ENCODE measurements at regions not wholly inside any gene's neighbourhood (a gene's known extent, or its start where the extent isn't known, plus 50 kb on each side); places are given as distances from the start of the nearest gene placed in this dataset.
"Not testable (repeated sequence)": the region's sequence is repeated elsewhere in the genome, so short reads cannot be mapped to it uniquely, and the experiment has no call there.

DNA sequence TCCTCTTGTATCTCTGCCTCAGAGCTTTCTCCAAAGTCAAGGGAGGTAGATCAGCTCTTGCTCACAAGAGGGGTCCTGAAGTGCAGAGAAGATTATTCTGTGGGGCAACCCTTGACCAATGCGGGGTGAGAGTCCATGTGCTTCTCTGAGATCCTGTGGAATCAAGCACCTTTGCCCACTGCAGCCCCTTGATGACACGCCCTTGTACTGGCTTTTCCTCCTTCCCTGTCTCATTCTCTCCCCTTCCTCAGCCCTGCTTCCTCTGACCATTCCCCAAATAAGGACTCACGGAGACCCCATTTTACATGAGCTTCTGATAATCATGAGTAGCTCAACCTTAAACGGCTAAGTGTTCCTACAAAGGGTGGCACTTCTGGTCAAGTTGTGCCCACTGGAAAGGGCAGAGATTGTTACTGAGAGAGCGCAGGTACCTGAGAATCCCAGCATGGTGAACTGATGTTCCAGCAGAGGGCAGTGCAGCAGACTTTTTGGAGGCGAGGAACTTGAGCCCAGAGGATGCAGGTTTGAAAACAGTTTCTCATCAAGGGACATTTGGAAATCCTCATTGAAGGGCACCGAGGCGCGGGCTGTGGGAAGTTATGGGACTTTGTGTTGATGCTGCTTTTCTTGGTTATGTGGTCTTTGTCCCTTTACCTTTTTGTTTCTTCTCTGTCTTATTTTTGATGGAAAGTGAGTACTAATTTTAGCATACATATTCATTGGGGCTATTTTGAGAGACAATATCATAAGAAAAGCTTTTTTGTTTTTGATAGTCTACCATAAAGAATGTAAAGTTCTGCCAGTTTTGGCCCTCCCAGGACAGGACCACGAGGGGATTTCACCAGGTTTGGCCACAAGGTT is 201.3 kb downstream of the RBM46 start:
- peak; percentile 43 for DNase-seq (ENCODE audit: low spot score)

DNA sequence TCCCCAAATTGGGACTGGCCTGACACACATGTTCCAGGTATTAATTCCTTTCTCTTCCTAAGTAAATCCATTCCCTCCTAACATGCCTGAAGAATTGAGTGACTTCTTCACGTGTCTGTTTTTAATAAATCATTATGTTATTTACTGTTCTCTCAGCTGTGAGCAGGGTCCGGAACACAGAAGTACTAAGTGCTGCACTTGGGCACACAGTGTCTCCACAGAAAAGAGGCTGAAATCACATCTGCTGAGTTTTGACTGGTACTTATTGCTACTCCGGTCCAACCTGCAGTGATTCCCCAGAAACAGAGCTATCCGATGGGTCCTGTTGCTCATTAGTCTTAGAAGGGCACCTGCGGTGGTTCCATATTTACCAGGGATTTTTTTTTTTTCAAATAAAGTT is 202.6 kb downstream of the RBM46 start:
- DNase-seq (ENCODE audit: low spot score) = no peak

DNA sequence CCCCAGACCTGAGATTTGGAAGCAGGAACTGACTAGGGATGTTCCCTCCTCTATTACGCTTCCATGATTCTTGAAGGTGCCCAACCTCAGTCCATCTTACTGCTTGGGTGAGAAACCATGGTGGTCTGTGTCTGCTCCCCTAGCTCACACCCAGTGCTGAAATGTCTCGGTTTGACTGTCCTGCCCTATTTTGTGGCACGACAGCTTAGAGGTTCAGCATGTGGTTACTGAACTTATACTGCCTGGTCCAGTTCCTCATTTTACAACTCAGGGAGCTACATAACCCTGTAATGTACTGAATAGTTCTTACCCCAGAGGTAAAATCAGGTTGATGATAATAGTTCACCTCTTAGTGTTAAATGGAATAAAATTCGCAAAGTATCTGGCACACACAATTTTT is 203.1 kb downstream of the RBM46 start:
- DNase-seq (ENCODE audit: low spot score) = no peak

DNA sequence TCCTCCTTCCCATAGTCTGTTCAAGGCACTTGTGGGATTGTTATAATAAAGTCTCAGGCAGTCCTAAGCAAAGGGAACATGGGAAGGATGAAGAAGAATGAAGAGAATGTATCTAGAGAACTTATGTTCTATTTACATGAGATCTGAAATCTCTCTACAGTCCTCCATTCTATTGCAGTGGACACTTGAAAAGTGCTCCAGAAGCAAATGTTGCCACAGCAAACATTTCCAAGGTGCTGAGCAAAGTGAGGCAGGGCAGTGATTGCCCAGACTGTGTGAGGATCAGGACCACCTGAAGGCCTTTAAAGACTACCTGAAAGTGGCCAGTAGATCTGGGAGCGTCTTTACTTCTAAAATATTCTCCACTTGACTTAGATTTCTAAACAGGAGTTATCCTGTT is 203.5 kb downstream of the RBM46 start:
- no peak for DNase-seq (ENCODE audit: low spot score)

DNA sequence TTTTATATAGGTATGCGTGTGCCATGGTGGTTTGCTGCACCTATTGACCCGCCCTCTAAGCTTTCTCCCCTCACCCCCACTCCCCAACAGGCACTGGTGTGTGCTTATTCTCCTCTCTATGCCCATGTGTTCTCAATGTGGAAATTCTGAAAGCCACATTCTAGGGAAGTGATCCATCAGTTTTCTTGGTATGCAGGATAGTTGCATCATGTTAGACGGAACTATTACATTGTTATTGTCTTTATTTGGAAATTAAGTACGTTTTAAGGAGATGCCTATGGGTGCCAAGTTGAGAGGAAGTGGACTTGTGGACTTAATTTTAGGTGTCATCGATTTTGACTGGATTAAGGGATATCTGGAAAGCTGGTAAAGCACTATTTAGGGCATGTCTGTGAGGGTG is 204.6 kb downstream of the RBM46 start:
- DNase-seq (ENCODE audit: low spot score) = no peak

DNA sequence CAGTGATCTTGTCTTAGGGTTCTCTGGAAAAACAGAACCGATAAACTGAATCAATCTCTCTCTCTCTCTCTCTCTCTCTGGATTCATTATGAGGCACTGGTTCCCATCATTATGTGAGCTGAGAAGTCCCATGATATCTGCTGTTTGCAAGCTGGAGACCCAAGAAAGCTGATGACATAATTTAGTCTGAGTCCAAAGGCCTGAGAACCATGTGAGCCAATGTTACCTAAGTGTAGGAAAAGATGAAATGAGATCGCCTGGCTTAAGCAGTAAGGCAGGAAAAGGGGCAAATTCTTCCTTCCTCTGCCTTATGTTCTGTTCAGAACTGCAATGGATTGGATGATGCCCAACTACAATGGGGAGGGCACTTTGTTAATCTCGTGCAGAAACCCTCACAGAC is 207.4 kb downstream of the RBM46 start:
- DNase-seq (ENCODE audit: low spot score) = no peak

DNA sequence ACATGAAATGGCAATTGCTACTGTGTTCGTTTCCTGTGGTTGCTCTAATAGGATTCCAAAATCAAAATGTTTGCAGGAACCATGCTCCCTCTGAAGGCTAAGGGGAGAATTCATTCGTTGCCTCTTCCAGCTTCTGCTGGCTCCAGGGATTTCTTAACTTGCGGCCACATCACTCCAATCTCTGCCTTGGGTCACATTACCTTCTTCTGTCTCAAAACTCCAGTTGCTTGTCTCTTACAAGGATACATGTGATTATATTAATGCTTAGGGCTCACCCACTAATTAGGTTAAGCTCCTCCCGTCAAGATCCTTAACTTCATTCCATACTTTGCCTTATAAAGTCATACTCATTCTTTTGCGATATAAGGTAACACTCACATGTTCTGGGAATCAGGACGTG is 208.4 kb downstream of the RBM46 start:
- no peak for DNase-seq (ENCODE audit: low spot score)

DNA sequence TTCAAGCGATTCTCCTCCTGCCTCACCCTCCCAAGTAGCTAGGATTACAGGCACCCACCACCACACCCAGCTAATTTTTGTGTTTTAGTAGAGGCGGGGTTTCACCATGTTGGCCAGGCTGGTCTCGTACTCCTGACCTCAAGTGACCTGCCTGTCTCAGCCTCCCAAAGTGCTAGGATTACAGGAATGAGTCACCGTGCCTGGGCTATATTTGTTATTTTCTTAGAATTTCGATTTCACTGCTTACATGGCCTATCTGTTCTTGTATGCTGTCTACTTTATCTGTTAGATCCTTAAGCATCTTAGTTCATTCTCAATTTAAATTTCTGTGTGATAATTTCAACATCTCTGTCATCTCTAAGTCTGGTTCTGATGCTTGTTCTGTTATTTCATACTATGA is 210.6 kb upstream of the NPY2R start:
- DNase-seq (ENCODE audit: low spot score) = not testable (repeated sequence)

DNA sequence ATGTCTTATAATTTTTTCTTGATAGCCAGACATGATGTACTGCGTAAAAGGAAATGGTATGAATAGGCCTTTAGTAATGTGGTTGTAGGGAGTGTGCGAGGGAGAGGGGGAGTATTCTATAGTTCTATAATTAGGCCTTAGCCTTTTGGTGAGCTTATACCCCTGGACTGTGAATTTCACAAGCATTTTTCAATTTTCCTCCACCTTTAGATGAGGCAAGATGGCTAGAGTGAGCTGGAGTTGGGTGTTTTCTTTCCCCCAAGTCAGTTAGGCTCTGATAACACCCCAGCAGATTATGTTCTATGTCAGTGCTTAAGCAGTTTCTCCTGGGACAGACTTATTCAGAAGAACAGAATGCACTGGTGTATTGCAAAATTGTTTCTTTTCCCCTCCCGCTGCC is 210.2 kb upstream of the NPY2R start:
- no peak for DNase-seq (ENCODE audit: low spot score)

DNA sequence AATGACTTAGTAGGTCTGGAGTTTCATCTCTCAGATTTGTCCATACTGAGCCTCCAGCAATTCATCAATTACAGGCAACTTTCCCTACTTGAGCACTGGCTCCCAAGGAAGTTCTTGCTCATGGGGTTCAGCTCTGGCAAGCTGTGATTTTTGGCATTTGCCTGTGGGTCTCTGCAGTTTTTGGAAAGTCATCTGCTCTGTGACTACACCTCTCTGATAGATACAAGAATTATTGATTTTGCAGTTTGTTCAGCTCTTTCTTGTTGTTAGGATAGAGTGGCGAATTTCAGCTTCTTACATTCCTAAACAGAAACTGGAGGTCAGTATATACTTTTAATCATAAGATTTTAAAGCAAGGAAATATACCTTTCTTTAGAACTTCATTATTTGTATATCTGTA is 209.7 kb upstream of the NPY2R start:
- DNase-seq (ENCODE audit: low spot score) = no peak

DNA sequence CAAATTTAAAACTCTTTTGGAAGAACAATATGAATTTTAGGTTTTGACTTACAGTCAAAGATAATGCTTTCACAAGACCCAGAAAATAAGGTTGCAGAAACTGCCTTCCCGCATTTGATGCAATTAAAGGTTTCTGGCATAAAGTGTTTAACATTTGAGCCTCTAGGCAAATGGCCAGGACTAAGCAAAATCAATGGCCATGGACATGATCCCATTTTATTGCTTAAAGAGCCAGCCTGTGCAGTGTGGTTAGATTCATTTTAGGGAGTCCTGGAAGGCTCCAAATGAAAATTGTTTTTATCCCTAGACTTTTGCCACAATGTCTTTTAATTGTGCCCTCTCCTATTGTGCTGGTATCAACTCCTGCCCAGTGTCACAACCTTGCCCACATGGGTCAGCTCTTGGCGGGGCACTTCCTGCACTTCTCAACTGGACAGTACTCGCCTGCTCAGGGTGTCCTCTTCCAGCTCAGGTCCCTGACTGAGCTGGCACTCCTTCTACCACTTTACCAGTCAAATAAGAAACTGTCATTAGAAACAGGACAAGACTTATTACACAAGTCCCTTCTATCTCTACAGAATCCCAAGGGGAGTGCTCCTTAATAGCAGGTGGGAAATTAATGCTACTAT is 208.4 kb upstream of the NPY2R start:
- DNase-seq (ENCODE audit: low spot score) = no peak

DNA sequence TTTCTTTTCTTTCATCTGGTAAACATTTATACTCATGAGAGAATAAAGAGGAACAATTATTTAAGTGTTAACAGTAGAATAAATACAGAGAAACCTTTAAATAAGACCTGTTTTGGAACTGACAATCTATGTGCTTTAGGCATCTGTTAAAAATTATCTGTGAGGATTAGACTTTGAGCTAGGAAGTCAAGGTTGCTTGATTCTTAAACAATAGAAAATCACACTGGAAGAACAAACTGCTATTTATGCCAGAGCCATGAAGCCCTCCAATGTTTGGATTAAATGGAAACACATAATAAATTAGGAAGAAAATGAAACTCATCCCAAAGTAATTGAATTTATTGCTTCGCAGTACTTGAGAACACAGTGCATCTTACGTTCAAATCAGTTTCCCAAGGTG is 207.2 kb upstream of the NPY2R start:
- no peak for DNase-seq (ENCODE audit: low spot score)

DNA sequence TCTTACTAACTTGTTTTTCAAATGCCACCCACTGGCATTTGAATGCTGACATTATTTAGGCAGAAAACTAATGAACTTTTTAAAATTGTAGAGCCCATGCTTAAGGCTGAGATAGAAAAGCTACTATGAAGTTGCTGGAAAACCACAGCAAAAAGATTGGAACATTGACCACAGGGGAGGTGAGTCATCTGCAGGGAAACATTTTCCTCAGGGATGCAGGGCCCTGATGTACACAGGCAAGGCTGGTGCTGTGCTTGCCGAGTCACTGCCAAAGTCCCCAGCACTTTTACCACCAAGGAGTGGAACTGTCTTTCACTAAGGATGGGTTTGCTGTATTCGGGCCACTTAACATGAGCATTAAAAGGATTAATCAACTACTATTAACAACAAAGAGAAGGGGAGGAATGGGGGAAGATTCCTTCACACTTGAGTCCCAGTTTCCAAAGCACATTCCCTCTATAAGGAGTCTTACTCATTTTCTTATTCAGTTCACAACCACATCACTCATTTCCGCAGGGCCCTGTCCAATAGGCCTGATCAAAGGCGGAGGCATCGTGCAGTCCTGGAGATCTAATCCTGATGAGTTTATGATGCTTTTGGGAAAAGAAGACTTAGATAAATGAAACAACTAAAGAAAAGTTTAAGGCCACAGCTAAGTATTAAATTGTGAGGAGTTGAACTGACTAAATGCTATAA is 202.9 kb upstream of the NPY2R start:
- peak; percentile 3 for DNase-seq (ENCODE audit: low spot score)

DNA sequence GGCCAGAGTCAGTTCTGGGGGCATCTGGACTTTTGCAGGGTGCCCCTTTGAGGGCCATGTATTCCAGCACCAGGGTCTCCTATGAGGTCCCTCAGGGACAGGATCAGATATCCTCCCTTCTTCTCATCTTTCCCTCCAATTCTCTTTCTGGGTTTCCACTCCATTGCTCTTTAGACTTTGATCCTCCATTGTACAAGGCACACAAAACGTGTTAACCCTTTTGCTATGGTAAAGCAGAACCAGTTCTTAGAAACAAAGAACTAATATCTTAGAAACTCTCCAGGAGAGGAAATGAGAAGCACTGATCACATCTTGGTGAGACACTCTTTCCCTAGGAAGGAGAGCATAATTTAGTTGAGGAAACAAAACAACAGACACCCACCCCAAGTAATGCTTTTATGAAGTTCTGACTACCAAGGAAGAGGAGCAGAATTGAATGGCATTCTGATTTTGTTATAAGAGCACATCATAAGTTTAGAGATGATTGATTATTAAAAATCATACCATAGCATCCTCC is 200.7 kb upstream of the NPY2R start:
- DNase-seq (ENCODE audit: low spot score) = no peak

DNA sequence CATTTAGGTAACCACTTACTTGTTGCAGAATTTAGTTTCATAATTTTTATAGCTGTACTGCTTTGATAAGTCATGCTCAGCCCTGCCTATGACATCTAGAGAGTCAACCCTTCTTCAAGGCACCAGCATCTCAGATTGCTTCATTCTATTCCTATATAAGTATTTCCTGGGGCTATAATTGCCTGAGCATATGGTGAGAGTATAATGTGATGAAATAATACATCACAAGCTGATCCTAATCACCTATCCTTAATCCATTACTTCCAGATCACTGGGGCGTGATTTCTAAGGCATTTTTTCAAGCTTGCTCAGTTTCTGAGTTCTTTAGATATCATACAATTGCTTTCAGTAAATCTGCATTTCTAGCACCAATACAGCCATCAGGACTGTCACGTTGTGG is 200.0 kb upstream of the NPY2R start:
- DNase-seq (ENCODE audit: low spot score) = no peak

DNA sequence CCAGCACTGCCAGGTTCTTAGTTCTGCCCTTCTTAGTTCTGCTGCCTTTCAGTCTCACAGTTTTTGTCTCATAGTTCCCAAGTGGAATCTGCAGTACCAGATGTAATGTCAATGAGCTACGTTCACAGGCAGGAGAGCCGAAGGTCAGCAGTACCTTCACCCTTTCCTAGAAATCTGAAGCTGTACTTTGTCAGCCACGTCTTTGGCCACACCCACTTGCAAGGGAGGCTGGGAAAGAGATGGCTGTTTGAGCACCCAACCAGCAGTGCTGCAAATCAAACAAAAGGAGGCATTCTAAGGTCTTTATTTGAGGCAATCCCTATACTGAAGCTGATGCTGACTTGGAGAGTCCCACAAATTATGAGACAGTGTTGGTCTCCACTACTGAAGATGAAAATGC is 199.1 kb upstream of the NPY2R start:
- no peak for DNase-seq (ENCODE audit: low spot score)

DNA sequence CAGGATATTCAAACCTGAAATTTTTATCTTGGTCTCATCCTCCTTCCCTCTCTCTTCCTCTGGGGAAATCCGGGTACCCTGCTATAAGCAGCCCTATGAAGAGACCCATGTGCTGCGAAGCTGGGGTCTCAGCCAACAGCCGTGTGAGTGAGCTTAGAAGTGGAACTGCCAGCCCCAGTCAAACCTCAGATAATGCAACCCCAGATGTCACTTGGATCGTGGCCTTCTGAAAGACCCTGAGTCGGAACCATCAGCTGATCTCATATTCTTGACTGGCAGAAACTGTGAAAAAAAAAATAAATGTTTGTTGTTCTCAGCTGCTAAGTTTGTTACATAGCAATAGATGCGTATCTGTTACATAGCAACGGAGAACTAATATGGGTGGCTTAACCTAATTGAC is 198.1 kb upstream of the NPY2R start:
- DNase-seq (ENCODE audit: low spot score) = no peak

DNA sequence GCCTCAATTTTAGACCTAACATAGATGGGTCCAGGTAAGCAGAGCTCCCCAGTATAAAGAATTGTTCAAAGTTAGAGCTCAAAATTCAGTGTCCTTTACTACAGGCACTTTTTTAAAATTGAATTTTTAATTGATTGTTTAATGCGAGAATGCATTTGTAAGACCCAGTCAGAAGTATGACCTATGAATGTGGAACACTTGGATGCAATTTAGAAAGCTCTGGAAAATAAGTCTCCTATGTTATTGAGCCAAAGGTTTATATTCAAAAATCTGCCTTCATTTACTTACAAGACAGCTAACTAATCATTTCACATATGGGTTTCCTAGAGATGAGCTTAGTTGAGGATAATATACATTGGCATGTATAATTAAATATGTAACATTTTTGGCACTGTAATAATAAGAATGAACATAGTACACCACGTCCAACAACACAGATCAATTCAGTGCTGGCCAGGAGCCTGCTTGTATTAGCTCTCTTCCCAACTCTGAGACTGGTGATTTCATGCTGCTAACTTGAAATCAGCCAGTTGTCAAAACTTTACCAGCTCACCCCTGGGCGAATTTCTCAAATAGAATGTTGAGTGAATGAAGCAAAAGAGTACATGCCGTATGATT is 197.2 kb upstream of the NPY2R start:
- no peak for DNase-seq (ENCODE audit: low spot score)

DNA sequence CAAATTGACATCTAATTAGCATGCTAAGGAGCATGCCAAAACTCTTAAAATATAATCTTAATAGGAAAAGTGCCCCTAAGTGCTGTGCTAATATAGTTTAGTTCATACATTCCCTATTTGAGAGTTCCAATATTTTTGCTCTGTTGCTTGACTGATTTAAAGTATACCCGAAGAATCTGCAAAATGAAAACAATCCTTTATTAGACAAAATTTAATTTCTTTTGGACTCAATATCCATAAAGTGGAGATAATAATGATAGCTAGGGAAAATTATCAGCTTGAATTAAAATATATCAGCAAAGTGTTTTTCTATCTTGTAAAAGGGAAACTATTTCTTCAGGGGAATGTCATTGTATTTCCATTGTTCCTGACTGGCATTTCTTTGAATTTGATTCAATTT is 196.0 kb upstream of the NPY2R start:
- no peak for DNase-seq (ENCODE audit: low spot score)

DNA sequence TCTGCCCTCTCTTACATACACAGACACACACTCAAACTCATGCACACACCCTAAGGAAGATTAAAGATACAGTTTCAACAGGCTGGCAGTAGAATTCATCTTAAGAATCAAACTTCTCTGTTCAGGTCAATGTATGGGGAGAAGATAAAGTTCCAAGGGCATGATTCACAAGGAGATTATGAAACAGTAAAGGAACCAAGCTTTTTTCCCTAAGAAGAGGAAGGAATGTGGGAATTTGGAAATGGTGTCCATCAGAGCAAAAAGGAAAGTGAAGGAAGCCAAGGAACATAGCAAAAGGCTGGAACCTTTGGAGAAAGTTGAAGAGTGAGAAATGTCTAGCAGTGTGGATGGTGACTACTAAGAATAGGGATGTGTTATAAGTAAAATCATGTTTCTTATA is 191.0 kb upstream of the NPY2R start:
- DNase-seq (ENCODE audit: low spot score) = no peak

DNA sequence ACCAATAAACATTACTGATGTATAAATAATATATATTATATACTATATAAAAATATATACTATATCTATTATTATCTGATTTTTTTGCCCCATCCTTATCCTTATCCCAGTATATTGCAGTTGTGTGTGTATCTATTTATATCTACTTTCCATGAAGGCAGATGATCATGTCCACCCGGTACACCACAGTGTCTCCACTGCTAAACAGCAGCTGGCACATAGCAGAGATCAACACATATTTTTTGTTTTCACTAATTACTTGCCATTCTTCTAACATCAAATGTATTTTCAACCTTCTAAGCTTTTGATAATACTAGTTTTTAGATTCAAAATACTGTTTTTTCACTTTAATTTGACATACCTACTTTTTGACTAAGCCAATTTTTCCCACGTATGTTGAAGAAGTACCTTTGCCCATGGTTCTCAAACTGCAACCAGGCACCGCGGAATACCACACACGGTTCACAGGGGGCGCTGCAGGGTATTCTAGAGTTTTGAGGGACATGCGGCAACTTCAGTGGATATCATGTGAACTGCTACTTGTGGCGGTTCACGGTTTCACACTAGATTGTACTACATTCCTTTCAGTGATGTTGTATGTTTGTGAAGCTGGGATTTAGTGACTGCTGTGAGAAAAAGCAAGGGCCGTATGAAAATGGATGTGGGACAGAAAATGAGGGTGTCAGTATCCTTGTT is 182.5 kb upstream of the NPY2R start:
- no peak for DNase-seq (ENCODE audit: low spot score)

DNA sequence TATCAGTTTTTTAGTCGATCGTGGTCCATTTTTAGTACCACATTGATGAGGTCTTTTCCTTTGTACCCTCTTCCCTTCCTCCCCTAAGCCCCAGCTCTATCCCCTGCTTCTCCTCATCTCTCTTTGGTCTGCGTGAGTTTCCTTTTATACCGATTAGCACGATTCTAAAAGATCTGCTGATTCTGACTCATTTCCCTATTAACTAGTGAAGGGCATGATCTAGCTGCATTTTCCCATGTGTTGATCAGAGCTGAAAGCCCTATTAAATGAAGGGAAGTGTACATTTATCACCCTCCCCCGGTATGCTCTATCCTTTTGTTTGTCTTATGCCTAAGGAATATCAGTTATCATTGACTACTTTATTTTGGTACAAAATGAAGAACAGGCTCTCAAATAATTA is 181.7 kb upstream of the NPY2R start:
- no peak for DNase-seq (ENCODE audit: low spot score)
